Dermis microvascular lymphatic vessel endothelial cell (primary cell): ENCODE measurements at regions not wholly inside any gene's neighbourhood (a gene's known extent, or its start where the extent isn't known, plus 50 kb on each side); places are given as distances from the start of the nearest gene placed in this dataset.
"Not testable (repeated sequence)": the region's sequence is repeated elsewhere in the genome, so short reads cannot be mapped to it uniquely, and the experiment has no call there.

Source experiments
- DNase-seq, 2 donors: peaks; one replicate each; pipeline versions ENCODE4 v3.0.0 to v3.0.0-alpha.2; 2010; ENCODE audit warnings: low read depth in 2 of 2

- no peak for DNase-seq
These were observed 113.9 kb upstream of the IMMP2L start for GRCh38 chr7:111676167-111676566.

GRCh38 chr7:111672901-111673300, 110.6 kb upstream of the IMMP2L start:
- DNase-seq: no peak

- no peak for DNase-seq
These were observed 109.6 kb upstream of the IMMP2L start for GRCh38 chr7:111671927-111672326.

GRCh38 chr7:111668711-111669110, 106.4 kb upstream of the IMMP2L start:
- no peak for DNase-seq

- DNase-seq: no peak
These were observed 105.2 kb upstream of the IMMP2L start for GRCh38 chr7:111667488-111667887.

GRCh38 chr7:111666260-111666659, 104.0 kb upstream of the IMMP2L start:
- no peak for DNase-seq

GRCh38 chr7:111663771-111664170, 101.5 kb upstream of the IMMP2L start:
- DNase-seq: no peak

- DNase-seq: no peak
These were observed 100.1 kb upstream of the IMMP2L start for GRCh38 chr7:111662386-111662785.

- no peak for DNase-seq
These were observed 98.2 kb upstream of the IMMP2L start for GRCh38 chr7:111660478-111660877.

GRCh38 chr7:111658546-111658945, 96.3 kb upstream of the IMMP2L start:
- no peak for DNase-seq

- peak in 1 of 2 donors; percentile 2 for DNase-seq
These were observed 94.7 kb upstream of the IMMP2L start for GRCh38 chr7:111657018-111657417.

- DNase-seq: no peak
These were observed 92.1 kb upstream of the IMMP2L start for GRCh38 chr7:111654343-111654742.

GRCh38 chr7:111653846-111654245, 91.6 kb upstream of the IMMP2L start:
- no peak for DNase-seq

- DNase-seq: peak; percentile 11 to 49
These were observed 88.2 kb upstream of the IMMP2L start for GRCh38 chr7:111650456-111650999.

- DNase-seq: no peak
These were observed 85.6 kb upstream of the IMMP2L start for GRCh38 chr7:111647881-111648280.

GRCh38 chr7:111644595-111644994, 82.3 kb upstream of the IMMP2L start:
- DNase-seq: not testable (repeated sequence)

GRCh38 chr7:111642373-111642772, 80.1 kb upstream of the IMMP2L start:
- DNase-seq: no peak

- DNase-seq: no peak
These were observed 78.1 kb upstream of the IMMP2L start for GRCh38 chr7:111640416-111640815.

- no peak for DNase-seq
These were observed 77.6 kb upstream of the IMMP2L start for GRCh38 chr7:111639934-111640333.

- DNase-seq: no peak
These were observed 75.8 kb upstream of the IMMP2L start for GRCh38 chr7:111638078-111638477.

- no peak for DNase-seq
These were observed 71.6 kb upstream of the IMMP2L start for GRCh38 chr7:111633878-111634277.

GRCh38 chr7:111630862-111631261, 68.6 kb upstream of the IMMP2L start:
- no peak for DNase-seq

GRCh38 chr7:111622084-111622483, 59.8 kb upstream of the IMMP2L start:
- no peak for DNase-seq
